Lower leg skin (tissue), 3 donors: ENCODE measurements at regions not wholly inside any gene's neighbourhood (a gene's known extent, or its start where the extent isn't known, plus 50 kb on each side); places are given as distances from the start of the nearest gene placed in this dataset.

ENCODE experiments used
- POLR2A ChIP-seq, 2 donors: fragments of 450-650 bp; IDR thresholded peaks; one replicate each; pipeline ENCODE4 v1.6.1; 2016 to 2017; ENCODE audit warnings: antibody characterized with exemption in 2 of 2, mild to moderate bottlenecking in 1 of 2, moderate library complexity in 1 of 2
- TF ChIP-seq, protein P1 (sequence below), 3 donors: fragments of 450-650 bp; IDR thresholded peaks; one replicate each; pipeline ENCODE4 v1.5.1; 2016; ENCODE audit warnings: antibody characterized with exemption in 3 of 3, mild to moderate bottlenecking in 3 of 3, moderate library complexity in 2 of 3

DNA sequence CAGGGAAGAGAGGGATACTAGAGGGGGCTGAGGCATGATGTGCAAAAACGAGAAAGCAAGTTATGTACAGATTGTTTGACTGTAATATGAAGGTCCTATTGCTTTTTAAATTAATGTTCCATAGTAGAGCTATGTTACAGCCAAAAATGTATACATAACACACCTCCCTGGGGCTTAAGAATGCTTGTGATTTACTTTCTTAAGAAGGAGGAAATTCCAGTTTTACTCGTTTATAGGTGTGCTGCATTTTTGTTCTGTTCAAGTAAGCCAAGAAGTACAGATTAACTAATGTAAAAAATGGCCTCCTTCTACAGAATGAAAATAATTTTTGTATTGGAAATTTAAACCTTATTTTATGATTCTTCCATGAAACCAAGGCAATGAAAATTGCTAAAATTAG lies 614.4 kb upstream of the NR3C2 start:
- TF ChIP-seq, protein P1, sequence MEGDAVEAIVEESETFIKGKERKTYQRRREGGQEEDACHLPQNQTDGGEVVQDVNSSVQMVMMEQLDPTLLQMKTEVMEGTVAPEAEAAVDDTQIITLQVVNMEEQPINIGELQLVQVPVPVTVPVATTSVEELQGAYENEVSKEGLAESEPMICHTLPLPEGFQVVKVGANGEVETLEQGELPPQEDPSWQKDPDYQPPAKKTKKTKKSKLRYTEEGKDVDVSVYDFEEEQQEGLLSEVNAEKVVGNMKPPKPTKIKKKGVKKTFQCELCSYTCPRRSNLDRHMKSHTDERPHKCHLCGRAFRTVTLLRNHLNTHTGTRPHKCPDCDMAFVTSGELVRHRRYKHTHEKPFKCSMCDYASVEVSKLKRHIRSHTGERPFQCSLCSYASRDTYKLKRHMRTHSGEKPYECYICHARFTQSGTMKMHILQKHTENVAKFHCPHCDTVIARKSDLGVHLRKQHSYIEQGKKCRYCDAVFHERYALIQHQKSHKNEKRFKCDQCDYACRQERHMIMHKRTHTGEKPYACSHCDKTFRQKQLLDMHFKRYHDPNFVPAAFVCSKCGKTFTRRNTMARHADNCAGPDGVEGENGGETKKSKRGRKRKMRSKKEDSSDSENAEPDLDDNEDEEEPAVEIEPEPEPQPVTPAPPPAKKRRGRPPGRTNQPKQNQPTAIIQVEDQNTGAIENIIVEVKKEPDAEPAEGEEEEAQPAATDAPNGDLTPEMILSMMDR (IDR thresholded peaks at IDR 0.05) = no peak
- no peak for TF ChIP-seq POLR2A (IDR thresholded peaks at IDR 0.05)
